A673 (cell line): ENCODE measurements at regions not wholly inside any gene's neighbourhood (a gene's known extent, or its start where the extent isn't known, plus 50 kb on each side); places are given as distances from the start of the nearest gene placed in this dataset.

Experiments used
- EZH2 ChIP-seq: fragments of 200-600 bp; sonication (generic); IDR thresholded peaks from 2 replicates; pipeline ENCODE4 v1.6.1; 2017; ENCODE audit warnings: borderline replicate concordance, low read depth, mild to moderate bottlenecking, mixed read lengths, antibody characterized with exemption, low read length; ENCODE audit not compliant: poor library complexity, severe bottlenecking
- TF ChIP-seq, protein P1 (sequence below): fragments of 300-800, 200-600 bp; sonication (generic); conservative IDR thresholded peaks from 2 replicates; pipeline ENCODE4 v1.5.1; 2017; ENCODE audit warnings: low read depth, mild to moderate bottlenecking, antibody characterized with exemption, low read length, moderate library complexity, mixed read lengths

DNA sequence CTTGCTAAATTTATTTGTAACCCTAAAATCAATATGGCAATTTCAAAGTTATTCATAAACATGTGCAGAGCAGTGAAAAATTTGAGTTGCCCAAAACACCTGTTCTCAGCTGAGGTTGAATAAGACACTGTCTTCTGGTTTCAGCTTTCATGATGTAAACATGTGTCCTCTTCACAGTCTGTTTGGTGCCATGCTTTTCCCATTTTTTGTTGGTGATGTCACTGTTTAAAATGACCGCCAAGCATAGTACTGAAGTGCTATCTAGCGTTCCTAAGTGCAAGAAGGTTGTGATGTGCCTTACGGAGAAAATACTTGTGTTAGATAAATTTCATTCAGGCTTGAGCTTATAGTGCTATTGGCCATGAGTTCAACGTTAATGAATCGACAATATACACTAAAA, 580.8 kb downstream of the ACTL7B start:
- TF ChIP-seq, protein P1, sequence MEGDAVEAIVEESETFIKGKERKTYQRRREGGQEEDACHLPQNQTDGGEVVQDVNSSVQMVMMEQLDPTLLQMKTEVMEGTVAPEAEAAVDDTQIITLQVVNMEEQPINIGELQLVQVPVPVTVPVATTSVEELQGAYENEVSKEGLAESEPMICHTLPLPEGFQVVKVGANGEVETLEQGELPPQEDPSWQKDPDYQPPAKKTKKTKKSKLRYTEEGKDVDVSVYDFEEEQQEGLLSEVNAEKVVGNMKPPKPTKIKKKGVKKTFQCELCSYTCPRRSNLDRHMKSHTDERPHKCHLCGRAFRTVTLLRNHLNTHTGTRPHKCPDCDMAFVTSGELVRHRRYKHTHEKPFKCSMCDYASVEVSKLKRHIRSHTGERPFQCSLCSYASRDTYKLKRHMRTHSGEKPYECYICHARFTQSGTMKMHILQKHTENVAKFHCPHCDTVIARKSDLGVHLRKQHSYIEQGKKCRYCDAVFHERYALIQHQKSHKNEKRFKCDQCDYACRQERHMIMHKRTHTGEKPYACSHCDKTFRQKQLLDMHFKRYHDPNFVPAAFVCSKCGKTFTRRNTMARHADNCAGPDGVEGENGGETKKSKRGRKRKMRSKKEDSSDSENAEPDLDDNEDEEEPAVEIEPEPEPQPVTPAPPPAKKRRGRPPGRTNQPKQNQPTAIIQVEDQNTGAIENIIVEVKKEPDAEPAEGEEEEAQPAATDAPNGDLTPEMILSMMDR = no peak
- TF ChIP-seq EZH2 = no peak
